H9 (cell line): ENCODE measurements at regions not wholly inside any gene's neighbourhood (a gene's known extent, or its start where the extent isn't known, plus 50 kb on each side); places are given as distances from the start of the nearest gene placed in this dataset.

Experiments
- DNase-seq: peaks from one replicate; pipeline ENCODE4 v3.0.0-alpha.2; 2017
- H2AFZ ChIP-seq: one replicate; pipeline ENCODE4 v1.6.1; 2013; ENCODE audit warnings: mild to moderate bottlenecking, low read length, control low read depth, moderate library complexity
- H2AK5ac ChIP-seq: 2 replicates; pipeline ENCODE4 v1.6.1; 2013; ENCODE audit warnings: low read length, control low read depth, mixed read lengths; ENCODE audit not compliant: insufficient read length
- H2BK120ac ChIP-seq: one replicate; pipeline ENCODE4 v1.6.1; 2013; ENCODE audit warnings: low read depth, mild to moderate bottlenecking, low read length, control low read depth, inconsistent platforms; ENCODE audit not compliant: poor library complexity, severe bottlenecking
- H2BK12ac ChIP-seq: 2 replicates; pipeline ENCODE4 v1.6.1; 2013; ENCODE audit warnings: low read length, control low read depth, mixed read lengths, low read depth; ENCODE audit not compliant: insufficient read length
- H2BK15ac ChIP-seq: 2 replicates; pipeline ENCODE4 v1.6.1; 2013; ENCODE audit warnings: low read depth, low read length, control low read depth
- H2BK20ac ChIP-seq: one replicate; pipeline ENCODE4 v1.6.1; 2013; ENCODE audit warnings: low read depth, mild to moderate bottlenecking, low read length, control low read depth, inconsistent platforms; ENCODE audit not compliant: poor library complexity, severe bottlenecking
- H2BK5ac ChIP-seq: 2 replicates; pipeline ENCODE4 v1.6.1; 2013; ENCODE audit warnings: low read length, control low read depth, mixed read lengths; ENCODE audit not compliant: insufficient read length
- H3K14ac ChIP-seq: 2 replicates; pipeline ENCODE4 v1.6.1; 2013; ENCODE audit warnings: low read length, control low read depth; ENCODE audit not compliant: insufficient read depth
- H3K18ac ChIP-seq: 2 replicates; pipeline ENCODE4 v1.6.1; 2013; ENCODE audit warnings: low read depth, mild to moderate bottlenecking, mixed read lengths, low read length, control low read depth; ENCODE audit not compliant: insufficient read length
- H3K23ac ChIP-seq: 2 replicates; pipeline ENCODE4 v1.6.1; 2013; ENCODE audit warnings: low read length, control low read depth, mixed read lengths, low read depth; ENCODE audit not compliant: insufficient read length
- H3K23me2 ChIP-seq: 2 replicates; pipeline ENCODE4 v1.6.1; 2013; ENCODE audit warnings: low read depth, mild to moderate bottlenecking, mixed read lengths, low read length, control low read depth; ENCODE audit not compliant: insufficient read length, poor library complexity, severe bottlenecking
- H3K27ac ChIP-seq: 2 replicates; pipeline ENCODE4 v1.5.1; 2013; ENCODE audit warnings: low read length, control low read depth, mixed read lengths, low read depth; ENCODE audit not compliant: insufficient read length
- H3K27me3 ChIP-seq: 2 replicates; pipeline ENCODE4 v1.6.1; 2013; ENCODE audit warnings: low read length, control low read depth, inconsistent platforms; ENCODE audit not compliant: insufficient read depth
- H3K4ac ChIP-seq: 2 replicates; pipeline ENCODE4 v1.6.1; 2013; ENCODE audit warnings: low read depth, mild to moderate bottlenecking, control low read depth, inconsistent platforms, low read length, moderate library complexity
- H3K4me1 ChIP-seq: 2 replicates; pipeline ENCODE4 v1.6.1; 2013; ENCODE audit warnings: low read length, control low read depth, inconsistent platforms; ENCODE audit not compliant: insufficient read depth
- H3K4me2 ChIP-seq: 2 replicates; pipeline ENCODE4 v1.6.1; 2013; ENCODE audit warnings: low read length, control low read depth, mixed read lengths; ENCODE audit not compliant: insufficient read length, insufficient read depth
- H3K56ac ChIP-seq: 2 replicates; pipeline ENCODE4 v1.6.1; 2013; ENCODE audit warnings: low read depth, mild to moderate bottlenecking, mixed read lengths, low read length, control low read depth; ENCODE audit not compliant: insufficient read length
- H3K79me1 ChIP-seq: 2 replicates; pipeline ENCODE4 v1.6.1; 2013; ENCODE audit warnings: low read depth, mild to moderate bottlenecking, moderate library complexity, low read length, control low read depth, inconsistent platforms; ENCODE audit not compliant: insufficient read depth, poor library complexity, severe bottlenecking
- H3K79me2 ChIP-seq: 2 replicates; pipeline ENCODE4 v1.6.1; 2013; ENCODE audit warnings: low read length, control low read depth, inconsistent platforms; ENCODE audit not compliant: insufficient read depth
- H3K9ac ChIP-seq: 2 replicates; pipeline ENCODE4 v1.6.1; 2013; ENCODE audit warnings: low read length, control low read depth, mixed read lengths; ENCODE audit not compliant: insufficient read length; ENCODE audit errors: extremely low read depth
- H3K9me3 ChIP-seq: one replicate; pipeline ENCODE4 v1.6.1; 2013; ENCODE audit warnings: low read depth, low read length, inconsistent platforms; ENCODE audit not compliant: control insufficient read depth
- H3T11ph ChIP-seq: one replicate; pipeline ENCODE4 v1.6.1; 2013; ENCODE audit warnings: mild to moderate bottlenecking, low read length, control low read depth, inconsistent platforms
- H4K20me1 ChIP-seq: one replicate; pipeline ENCODE4 v1.6.1; 2013; ENCODE audit not compliant: control insufficient read depth, insufficient read length, insufficient read depth
- H4K5ac ChIP-seq: 2 replicates; pipeline ENCODE4 v1.6.1; 2013; ENCODE audit warnings: low read depth, mild to moderate bottlenecking, mixed read lengths, low read length, control low read depth; ENCODE audit not compliant: insufficient read length
- H4K8ac ChIP-seq: replicated peaks from 2 replicates; pipeline ENCODE4 v1.6.1; 2013; ENCODE audit warnings: low read length, control low read depth, mixed read lengths, low read depth; ENCODE audit not compliant: insufficient read length
- H4K91ac ChIP-seq: 2 replicates; pipeline ENCODE4 v1.6.1; 2013; ENCODE audit warnings: low read depth, mild to moderate bottlenecking, moderate library complexity, mixed read lengths, low read length, control low read depth; ENCODE audit not compliant: insufficient read length
- H3K27ac Mint-ChIP-seq, 3 experiments: 2 replicates in 2 of 3; 3 replicates in 1 of 3; pipeline ENCODE4 v1.8.0; 2020 to 2021; ENCODE audit warnings: mixed read lengths in 3 of 3, mild to moderate bottlenecking in 1 of 3, moderate library complexity in 1 of 3
- H3K27me3 Mint-ChIP-seq: 2 replicates; pipeline ENCODE4 v1.8.0; 2021; ENCODE audit warnings: low read depth, mild to moderate bottlenecking, moderate library complexity, mixed read lengths
- H3K36me3 Mint-ChIP-seq, 3 experiments: 2 replicates in 2 of 3; 3 replicates in 1 of 3; pipeline ENCODE4 v1.8.0; 2020 to 2021; ENCODE audit warnings: low read depth in 3 of 3, mixed read lengths in 3 of 3; ENCODE audit not compliant: insufficient read depth in 1 of 3
- H3K4me1 Mint-ChIP-seq, 2 experiments: 2 replicates each; pipeline ENCODE4 v1.8.0; 2020; ENCODE audit warnings: mixed read lengths in 2 of 2
- H3K4me3 Mint-ChIP-seq, 2 experiments: 2 replicates in 1 of 2; 3 replicates in 1 of 2; pipeline ENCODE4 v1.8.0; 2020 to 2021; ENCODE audit warnings: mild to moderate bottlenecking in 2 of 2, mixed read lengths in 2 of 2, moderate library complexity in 1 of 2
- H3K9me3 Mint-ChIP-seq, 2 experiments: 2 replicates in 1 of 2; 3 replicates in 1 of 2; pipeline ENCODE4 v1.8.0; 2020; ENCODE audit warnings: mild to moderate bottlenecking in 2 of 2, mixed read lengths in 2 of 2, moderate library complexity in 1 of 2
- CTCF ChIP-seq: fragments of 200-600 bp; sonication (generic); conservative IDR thresholded peaks from 3 replicates; pipeline ENCODE4 v1.8.0; 2021; ENCODE audit warnings: antibody characterized with exemption, mild to moderate bottlenecking
- WGBS: extraction: QIAGEN DNeasy Blood & Tissue Kit; methylation state at CpG from one replicate; pipeline ENCODE4 v1.1.7; 2013; ENCODE audit warnings: missing lambda C conversion rate, low lambda C conversion rate, mixed read lengths; ENCODE audit not compliant: insufficient read length; ENCODE audit errors: extremely low coverage; 5-methylcytosine and 5-hydroxymethylcytosine counted together

- H2BK12ac ChIP-seq, result no peak overlapping the region
- H3K27me3 Mint-ChIP-seq, result no peaks in the 10 kb centered on the region
- no peaks in the 10 kb centered on the region for H3K4me1 Mint-ChIP-seq
- H4K91ac ChIP-seq, result no peak overlapping the region
- H3K4me3 Mint-ChIP-seq, result no peak overlapping the region
- no peak overlapping the region for H3K23ac ChIP-seq
- H2BK20ac ChIP-seq, result no peak overlapping the region
- peaks cover 0 to 3% of the 10 kb centered on the region in 2 experiments; a peak in 1 of 5 replicates for H3K9me3 Mint-ChIP-seq
- H2BK15ac ChIP-seq, result no peak overlapping the region
- no peak for TF ChIP-seq CTCF
- H3K4me1 ChIP-seq, result no peaks in the 10 kb centered on the region
- no peaks in the 10 kb centered on the region; a peak in 1 of 7 replicates for H3K36me3 Mint-ChIP-seq
- H3K27ac Mint-ChIP-seq, result no peak overlapping the region
- no peaks in the 10 kb centered on the region for H3K9me3 ChIP-seq
- H3K9ac ChIP-seq, result no peak overlapping the region
- no peak overlapping the region for H4K8ac ChIP-seq
- H4K20me1 ChIP-seq, result no peaks in the 10 kb centered on the region
- no peak overlapping the region for H2AFZ ChIP-seq
- no peak overlapping the region for H3K14ac ChIP-seq
- no peak overlapping the region for H2AK5ac ChIP-seq
- no peak overlapping the region for H3K27ac ChIP-seq
- no peak for DNase-seq
- no peaks in the 10 kb centered on the region for H3K23me2 ChIP-seq
- WGBS, result no CpG with 5 or more reads among the region's 1 CpG
- H3K4me2 ChIP-seq, result no peak overlapping the region
- no peaks in the 10 kb centered on the region for H3K79me2 ChIP-seq
- H4K5ac ChIP-seq, result no peak overlapping the region
- H2BK5ac ChIP-seq, result no peak overlapping the region
- no peak overlapping the region for H3T11ph ChIP-seq
- H3K18ac ChIP-seq, result no peak overlapping the region
- no peaks in the 10 kb centered on the region for H3K27me3 ChIP-seq
- H3K56ac ChIP-seq, result no peak overlapping the region
- H2BK120ac ChIP-seq, result no peak overlapping the region
- no peak overlapping the region for H3K4ac ChIP-seq
- no peaks in the 10 kb centered on the region for H3K79me1 ChIP-seq
Observed at GRCh38 chr3:59601486-59601885, 551.7 kb upstream of the CFAP20DC start.
